WERI-Rb-1 (cell line): ENCODE measurements at regions not wholly inside any gene's neighbourhood (a gene's known extent, or its start where the extent isn't known, plus 50 kb on each side); places are given as distances from the start of the nearest gene placed in this dataset.
"Not testable (repeated sequence)": the region's sequence is repeated elsewhere in the genome, so short reads cannot be mapped to it uniquely, and the experiment has no call there.

Experiments used
- DNase-seq: peaks from one replicate; pipeline ENCODE4 v3.0.0-alpha.2; 2020
- H3K27ac ChIP-seq: fragments of 250-450 bp; sonication (Bioruptor Pico); 2 replicates; pipeline ENCODE4 v1.5.1; 2020; ENCODE audit warnings: mild to moderate bottlenecking, moderate library complexity
- H3K27me3 ChIP-seq: fragments of 250-450 bp; sonication (Bioruptor Pico); 2 replicates; pipeline ENCODE4 v1.5.1; 2021; ENCODE audit warnings: mild to moderate bottlenecking, low read depth, moderate library complexity; ENCODE audit not compliant: insufficient read depth, severe bottlenecking
- H3K36me3 ChIP-seq: fragments of 250-450 bp; sonication (Bioruptor Pico); 2 replicates; pipeline ENCODE4 v1.5.1; 2020; ENCODE audit warnings: mild to moderate bottlenecking, moderate library complexity
- H3K4me3 ChIP-seq: 2 replicates; pipeline ENCODE4 v1.5.1; 2011; ENCODE audit warnings: low read depth, mild to moderate bottlenecking, control low read depth, low read length
- H3K9me3 ChIP-seq: fragments of 250-450 bp; sonication (Bioruptor Pico); 2 replicates; pipeline ENCODE4 v1.5.1; 2021; ENCODE audit warnings: mild to moderate bottlenecking, moderate library complexity; ENCODE audit not compliant: severe bottlenecking
- CTCF ChIP-seq: IDR thresholded peaks from 2 replicates; pipeline ENCODE4 v1.5.1; 2011; ENCODE audit warnings: low read depth, mild to moderate bottlenecking, control low read depth, inconsistent platforms, low read length

DNA sequence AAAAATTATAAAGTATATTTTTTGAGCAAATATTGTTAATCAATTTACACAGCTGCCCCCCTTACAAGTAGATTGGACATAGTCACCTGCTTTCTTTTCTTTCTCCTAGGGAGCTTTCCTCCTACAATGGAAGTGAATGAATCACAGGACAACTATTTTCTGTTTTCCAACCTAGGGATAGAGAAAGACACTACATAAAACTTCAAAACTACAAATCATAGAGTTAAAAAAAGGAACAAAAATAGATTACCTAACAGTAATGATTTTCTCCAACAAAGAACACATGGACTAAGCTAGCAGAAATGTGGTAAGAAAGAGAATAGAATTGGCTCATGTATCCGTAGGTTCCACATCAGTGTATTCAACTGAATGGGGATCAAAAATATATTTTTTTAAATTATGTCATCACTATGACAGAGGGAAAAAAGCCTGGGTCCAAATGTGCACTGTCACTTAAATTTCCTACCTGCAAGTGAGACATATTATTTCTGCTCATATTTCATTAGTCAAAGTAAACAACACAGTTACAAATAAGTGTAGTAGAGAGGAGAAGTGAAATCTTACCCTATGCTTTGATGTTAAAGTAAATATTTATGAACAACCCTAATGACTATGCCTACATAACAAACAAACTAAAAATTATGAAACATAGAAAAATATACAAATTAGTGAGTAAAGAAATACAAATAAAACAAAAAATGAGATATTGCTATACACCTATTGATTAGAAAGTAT, 756.7 kb downstream of the SOCS6 start:
- Histone ChIP-seq H3K9me3 (no peaks in the 10 kb centered on the region), H3K27me3 (no peaks in the 10 kb centered on the region), H3K4me3 (no peak overlapping the region), H3K27ac (no peak overlapping the region), H3K36me3 (no peaks in the 10 kb centered on the region)
- no peak for DNase-seq
- no peak for TF ChIP-seq CTCF

GRCh38 chr18:71040161-71040560, 751.3 kb downstream of the SOCS6 start:
- H3K36me3 ChIP-seq = no peaks in the 10 kb centered on the region
- H3K27ac ChIP-seq = no peak overlapping the region
- H3K9me3 ChIP-seq = no peaks in the 10 kb centered on the region
- TF ChIP-seq CTCF = no peak
- no peak for DNase-seq
- no peaks in the 10 kb centered on the region for H3K27me3 ChIP-seq
- H3K4me3 ChIP-seq = no peak overlapping the region

DNA sequence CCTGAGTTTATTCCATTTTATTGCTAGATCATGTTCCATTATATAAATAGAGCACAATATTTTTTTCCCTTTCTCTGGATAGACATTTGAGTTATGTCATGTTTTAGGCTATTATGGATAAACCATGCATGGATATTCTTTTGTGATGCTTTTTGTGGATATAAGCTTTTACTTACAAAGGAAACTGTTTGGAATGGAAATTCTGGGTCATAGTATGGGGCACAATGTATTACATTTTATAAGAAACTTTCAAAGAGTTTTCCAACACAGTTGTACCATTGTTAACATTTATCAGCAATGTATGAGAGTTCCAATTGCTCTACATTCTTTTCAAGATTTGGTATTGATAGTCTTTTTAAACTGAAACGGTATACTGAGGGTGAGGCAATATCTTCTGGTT, 749.4 kb downstream of the SOCS6 start:
- Histone ChIP-seq H3K27ac (no peak overlapping the region), H3K27me3 (no peaks in the 10 kb centered on the region), H3K36me3 (no peaks in the 10 kb centered on the region), H3K4me3 (no peak overlapping the region), H3K9me3 (no peaks in the 10 kb centered on the region)
- TF ChIP-seq CTCF = no peak
- DNase-seq = no peak

- H3K9me3 ChIP-seq = no peaks in the 10 kb centered on the region
- no peak for TF ChIP-seq CTCF
- DNase-seq = no peak
Measured at GRCh38 chr18:71036783-71037182, 747.9 kb downstream of the SOCS6 start.

GRCh38 chr18:71031296-71032191, 742.7 kb downstream of the SOCS6 start:
- not testable (repeated sequence) for H3K36me3 ChIP-seq, H3K9me3 ChIP-seq, H3K27ac ChIP-seq, H3K4me3 ChIP-seq, DNase-seq, H3K27me3 ChIP-seq

More at GRCh38 chr18:71036783-71037182, 747.9 kb downstream of the SOCS6 start:
- Histone ChIP-seq H3K27me3 (no peaks in the 10 kb centered on the region), H3K4me3 (no peak overlapping the region), H3K27ac (no peak overlapping the region), H3K36me3 (no peaks in the 10 kb centered on the region)

DNA sequence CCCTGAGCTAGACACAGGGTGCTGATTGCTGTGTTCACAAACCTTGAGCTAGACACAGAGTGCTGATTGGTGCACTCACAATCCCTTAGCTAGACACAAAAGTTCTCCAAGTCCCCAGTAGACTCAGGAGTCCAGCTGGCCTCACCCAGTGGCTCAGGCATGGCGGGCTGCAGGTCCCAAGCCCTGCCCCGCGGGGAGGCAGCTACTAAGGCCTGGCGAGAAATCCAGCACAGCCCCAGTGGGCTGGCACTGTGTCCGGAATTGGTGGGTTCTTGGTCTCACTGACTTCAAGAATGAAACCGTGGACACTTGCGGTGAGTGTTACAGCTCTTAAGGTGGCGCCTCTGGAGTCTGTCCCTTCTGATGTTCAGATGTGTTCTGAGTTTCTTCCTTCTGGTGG, 741.2 kb downstream of the SOCS6 start:
- not testable (repeated sequence) for H3K36me3 ChIP-seq, DNase-seq, H3K27me3 ChIP-seq, H3K27ac ChIP-seq, H3K9me3 ChIP-seq, H3K4me3 ChIP-seq
